IPS-20b (cell line): ENCODE measurements at regions not wholly inside any gene's neighbourhood (a gene's known extent, or its start where the extent isn't known, plus 50 kb on each side); places are given as distances from the start of the nearest gene placed in this dataset.

Experiments used
- H3K27ac ChIP-seq: one replicate; pipeline ENCODE4 v1.5.1; 2013; ENCODE audit warnings: low read length
- H3K27me3 ChIP-seq: 2 replicates; pipeline ENCODE4 v1.6.1; 2013; ENCODE audit warnings: mild to moderate bottlenecking, low read length, inconsistent platforms; ENCODE audit not compliant: insufficient read depth
- H3K36me3 ChIP-seq: 2 replicates; pipeline ENCODE4 v1.6.1; 2013; ENCODE audit warnings: low read depth, mild to moderate bottlenecking, inconsistent platforms, low read length, moderate library complexity; ENCODE audit not compliant: insufficient read depth
- H3K4me1 ChIP-seq: 2 replicates; pipeline ENCODE4 v1.6.1; 2013; ENCODE audit warnings: mild to moderate bottlenecking, control low read depth, inconsistent platforms, low read length, moderate library complexity; ENCODE audit not compliant: insufficient read depth
- H3K4me3 ChIP-seq: 2 replicates; pipeline ENCODE4 v1.5.1; 2013; ENCODE audit warnings: mild to moderate bottlenecking, low read length, inconsistent platforms
- H3K9ac ChIP-seq: 2 replicates; pipeline ENCODE4 v1.6.1; 2013; ENCODE audit warnings: low read depth, mild to moderate bottlenecking, inconsistent platforms, low read length, moderate library complexity
- H3K9me3 ChIP-seq: 2 replicates; pipeline ENCODE4 v1.6.1; 2013; ENCODE audit warnings: mild to moderate bottlenecking, low read depth, low read length, inconsistent platforms; ENCODE audit not compliant: insufficient read depth

GRCh38 chr16:59164461-59164860 lies 430.3 kb upstream of the GOT2 start:
- no peaks in the 10 kb centered on the region for H3K36me3 ChIP-seq
- no peak overlapping the region for H3K27ac ChIP-seq
- H3K9ac ChIP-seq = no peak overlapping the region
- no peaks in the 10 kb centered on the region for H3K27me3 ChIP-seq
- no peak overlapping the region for H3K4me3 ChIP-seq
- H3K4me1 ChIP-seq = peaks cover 14% of the 10 kb centered on the region; the same call in 1 of the 2 replicates
- no peaks in the 10 kb centered on the region for H3K9me3 ChIP-seq

- no peak overlapping the region for H3K27ac ChIP-seq
- no peaks in the 10 kb centered on the region for H3K9me3 ChIP-seq
- H3K4me1 ChIP-seq = peaks cover 7% of the 10 kb centered on the region; the same call in 1 of the 2 replicates
- H3K9ac ChIP-seq = no peak overlapping the region
- H3K27me3 ChIP-seq = no peaks in the 10 kb centered on the region
- H3K4me3 ChIP-seq = no peak overlapping the region
- no peaks in the 10 kb centered on the region for H3K36me3 ChIP-seq
Measured at GRCh38 chr16:59163371-59164055, 429.4 kb upstream of the GOT2 start.

GRCh38 chr16:59161679-59162078 lies 427.6 kb upstream of the GOT2 start:
- H3K36me3 ChIP-seq = no peaks in the 10 kb centered on the region
- H3K27me3 ChIP-seq = no peaks in the 10 kb centered on the region
- H3K4me1 ChIP-seq = no peaks in the 10 kb centered on the region
- H3K9ac ChIP-seq = no peak overlapping the region
- H3K27ac ChIP-seq = no peak overlapping the region
- no peaks in the 10 kb centered on the region for H3K9me3 ChIP-seq
- no peak overlapping the region for H3K4me3 ChIP-seq

- Histone ChIP-seq H3K9ac (no peak overlapping the region), H3K9me3 (no peaks in the 10 kb centered on the region), H3K27me3 (no peaks in the 10 kb centered on the region), H3K4me3 (no peak overlapping the region), H3K36me3 (no peaks in the 10 kb centered on the region), H3K27ac (no peak overlapping the region), H3K4me1 (no peaks in the 10 kb centered on the region)
Measured at GRCh38 chr16:59154295-59154694, 420.2 kb upstream of the GOT2 start.

- no peaks in the 10 kb centered on the region for H3K9me3 ChIP-seq
- H3K36me3 ChIP-seq = no peaks in the 10 kb centered on the region
- H3K4me1 ChIP-seq = 0 out of 2 replicates have a peak, but pooled peaks cover 3% of the 10 kb centered on the region
- H3K9ac ChIP-seq = no peak overlapping the region
- H3K27me3 ChIP-seq = no peaks in the 10 kb centered on the region
- no peak overlapping the region for H3K27ac ChIP-seq
- H3K4me3 ChIP-seq = no peak overlapping the region
Measured at GRCh38 chr16:59148769-59149155, 414.6 kb upstream of the GOT2 start.

- Histone ChIP-seq H3K9ac (no peak overlapping the region), H3K4me3 (no peak overlapping the region), H3K9me3 (no peaks in the 10 kb centered on the region), H3K36me3 (no peaks in the 10 kb centered on the region), H3K4me1 (0 out of 2 replicates have a peak, but pooled peaks cover 3% of the 10 kb centered on the region), H3K27me3 (no peaks in the 10 kb centered on the region), H3K27ac (no peak overlapping the region)
Measured at GRCh38 chr16:59148056-59148768, 414.1 kb upstream of the GOT2 start.

- no peaks in the 10 kb centered on the region for H3K36me3 ChIP-seq
- H3K9me3 ChIP-seq = no peaks in the 10 kb centered on the region
- 0 out of 2 replicates have a peak, but pooled peaks cover 3% of the 10 kb centered on the region for H3K4me1 ChIP-seq
- no peak overlapping the region for H3K4me3 ChIP-seq
- no peaks in the 10 kb centered on the region for H3K27me3 ChIP-seq
- no peak overlapping the region for H3K9ac ChIP-seq
- H3K27ac ChIP-seq = no peak overlapping the region
Measured at GRCh38 chr16:59146140-59146539, 412.0 kb upstream of the GOT2 start.

- no peaks in the 10 kb centered on the region for H3K36me3 ChIP-seq
- no peak overlapping the region for H3K27ac ChIP-seq
- H3K4me1 ChIP-seq = 0 out of 2 replicates have a peak, but pooled peaks cover 3% of the 10 kb centered on the region
- H3K9ac ChIP-seq = no peak overlapping the region
- H3K9me3 ChIP-seq = no peaks in the 10 kb centered on the region
- H3K4me3 ChIP-seq = no peak overlapping the region
- H3K27me3 ChIP-seq = no peaks in the 10 kb centered on the region
Measured at GRCh38 chr16:59144841-59145240, 410.7 kb upstream of the GOT2 start.

- Histone ChIP-seq H3K9ac (no peak overlapping the region), H3K4me3 (no peak overlapping the region), H3K4me1 (0 out of 2 replicates have a peak, but pooled peaks cover 3% of the 10 kb centered on the region), H3K27me3 (no peaks in the 10 kb centered on the region), H3K9me3 (no peaks in the 10 kb centered on the region), H3K27ac (no peak overlapping the region), H3K36me3 (no peaks in the 10 kb centered on the region)
Measured at GRCh38 chr16:59144326-59144725, 410.2 kb upstream of the GOT2 start.

GRCh38 chr16:59126486-59126885 lies 392.4 kb upstream of the GOT2 start:
- Histone ChIP-seq H3K27ac (no peak overlapping the region), H3K4me1 (peaks cover 8% of the 10 kb centered on the region; the same call in 1 of the 2 replicates), H3K9ac (no peak overlapping the region), H3K9me3 (no peaks in the 10 kb centered on the region), H3K27me3 (no peaks in the 10 kb centered on the region), H3K36me3 (no peaks in the 10 kb centered on the region), H3K4me3 (no peak overlapping the region)

- H3K27me3 ChIP-seq = no peaks in the 10 kb centered on the region
- H3K36me3 ChIP-seq = no peaks in the 10 kb centered on the region
- H3K4me3 ChIP-seq = no peak overlapping the region
- H3K9me3 ChIP-seq = no peaks in the 10 kb centered on the region
- no peak overlapping the region for H3K27ac ChIP-seq
- peaks cover 8% of the 10 kb centered on the region; the same call in 1 of the 2 replicates for H3K4me1 ChIP-seq
- H3K9ac ChIP-seq = no peak overlapping the region
Measured at GRCh38 chr16:59124056-59124455, 389.9 kb upstream of the GOT2 start.

GRCh38 chr16:59123479-59123878 lies 389.4 kb upstream of the GOT2 start:
- no peaks in the 10 kb centered on the region for H3K9me3 ChIP-seq
- peaks cover 8% of the 10 kb centered on the region; the same call in 1 of the 2 replicates for H3K4me1 ChIP-seq
- no peak overlapping the region for H3K27ac ChIP-seq
- H3K27me3 ChIP-seq = no peaks in the 10 kb centered on the region
- no peaks in the 10 kb centered on the region for H3K36me3 ChIP-seq
- H3K9ac ChIP-seq = no peak overlapping the region
- H3K4me3 ChIP-seq = no peak overlapping the region
